HG02840 (cell line): ENCODE measurements at regions not wholly inside any gene's neighbourhood (a gene's known extent, or its start where the extent isn't known, plus 50 kb on each side); places are given as distances from the start of the nearest gene placed in this dataset.
"Not testable (repeated sequence)": the region's sequence is repeated elsewhere in the genome, so short reads cannot be mapped to it uniquely, and the experiment has no call there.

Experiments
- ATAC-seq: cut with Tn5 transposase; IDR thresholded peaks from one replicate; pipeline ENCODE4 v1.9.1; 2021; ENCODE audit warnings: mild to moderate bottlenecking, moderate library complexity, moderate number of reproducible peaks; ENCODE audit not compliant: unreplicated experiment, low FRiP score

- no peak for ATAC-seq
Observed at GRCh38 chr3:124639406-124640237, 90.6 kb upstream of the UMPS start.

- no peak for ATAC-seq
Observed at GRCh38 chr3:124640635-124641306, 89.5 kb upstream of the UMPS start.

GRCh38 chr3:124643453-124643852, 86.8 kb upstream of the UMPS start:
- ATAC-seq = no peak

GRCh38 chr3:124646186-124646585, 84.1 kb upstream of the UMPS start:
- not testable (repeated sequence) for ATAC-seq

GRCh38 chr3:124648551-124648950, 81.7 kb upstream of the UMPS start:
- no peak for ATAC-seq

GRCh38 chr3:124650798-124651197, 79.5 kb upstream of the UMPS start:
- ATAC-seq = peak; percentile 59

GRCh38 chr3:124651416-124651815, 78.8 kb upstream of the UMPS start:
- ATAC-seq = not testable (repeated sequence)

GRCh38 chr3:124652009-124652408, 78.2 kb upstream of the UMPS start:
- no peak for ATAC-seq

- ATAC-seq = no peak
Observed at GRCh38 chr3:124653071-124653796, 77.0 kb upstream of the UMPS start.

GRCh38 chr3:124653797-124654469, 76.3 kb upstream of the UMPS start:
- no peak for ATAC-seq

- no peak for ATAC-seq
Observed at GRCh38 chr3:124654470-124654845, 75.8 kb upstream of the UMPS start.

- no peak for ATAC-seq
Observed at GRCh38 chr3:124656531-124656930, 73.7 kb upstream of the UMPS start.

- no peak for ATAC-seq
Observed at GRCh38 chr3:124657138-124657537, 73.1 kb upstream of the UMPS start.

GRCh38 chr3:124658270-124658669, 72.0 kb upstream of the UMPS start:
- no peak for ATAC-seq

GRCh38 chr3:124659175-124659574, 71.1 kb upstream of the UMPS start:
- no peak for ATAC-seq

- no peak for ATAC-seq
Observed at GRCh38 chr3:124660599-124660998, 69.7 kb upstream of the UMPS start.

GRCh38 chr3:124663690-124664089, 66.6 kb upstream of the UMPS start:
- no peak for ATAC-seq

GRCh38 chr3:124664804-124665203, 65.4 kb upstream of the UMPS start:
- ATAC-seq = no peak

- ATAC-seq = no peak
Observed at GRCh38 chr3:124666067-124666466, 64.2 kb upstream of the UMPS start.

GRCh38 chr3:124669470-124669869, 60.8 kb upstream of the UMPS start:
- ATAC-seq = no peak

GRCh38 chr3:124671106-124671505, 59.1 kb upstream of the UMPS start:
- ATAC-seq = no peak
